Osteoblast (primary cell): ENCODE measurements at regions not wholly inside any gene's neighbourhood (a gene's known extent, or its start where the extent isn't known, plus 50 kb on each side); places are given as distances from the start of the nearest gene placed in this dataset.

Experiments used
- DNase-seq: peaks from one replicate; pipeline ENCODE4 v3.0.0; 2011; ENCODE audit warnings: low spot score, mixed read lengths; ENCODE audit not compliant: insufficient read length; ENCODE audit errors: missing footprints
- H2AFZ ChIP-seq: 2 replicates; pipeline ENCODE4 v1.6.0; 2011; ENCODE audit warnings: mild to moderate bottlenecking, low read length
- H3K27ac ChIP-seq: 2 replicates; pipeline ENCODE4 v1.5.1; 2011; ENCODE audit warnings: mild to moderate bottlenecking, low read depth, low read length, moderate library complexity
- H3K27me3 ChIP-seq: 2 replicates; pipeline ENCODE4 v1.6.0; 2012; ENCODE audit warnings: mild to moderate bottlenecking, control low read depth, inconsistent platforms, low read length, moderate library complexity; ENCODE audit not compliant: insufficient read depth
- H3K36me3 ChIP-seq: 2 replicates; pipeline ENCODE4 v1.5.1; 2011; ENCODE audit warnings: mild to moderate bottlenecking, low read length, control low read depth, moderate library complexity; ENCODE audit not compliant: insufficient read depth
- H3K4me1 ChIP-seq: 2 replicates; pipeline ENCODE4 v1.5.1; 2011; ENCODE audit warnings: mild to moderate bottlenecking, low read length, control low read depth, moderate library complexity; ENCODE audit not compliant: insufficient read depth
- H3K4me2 ChIP-seq: 2 replicates; pipeline ENCODE4 v1.6.0; 2011; ENCODE audit warnings: mild to moderate bottlenecking, low read length; ENCODE audit not compliant: insufficient read depth
- H3K4me3 ChIP-seq: fragments of 200-600 bp; sonication (generic); 3 replicates; pipeline ENCODE4 v1.5.1; 2012; ENCODE audit warnings: mild to moderate bottlenecking, low read length, inconsistent platforms; ENCODE audit not compliant: insufficient read depth
- H3K79me2 ChIP-seq: 2 replicates; pipeline ENCODE4 v1.6.0; 2012; ENCODE audit warnings: mild to moderate bottlenecking, low read length, control low read depth, inconsistent platforms; ENCODE audit not compliant: insufficient read depth
- H3K9me3 ChIP-seq: 2 replicates; pipeline ENCODE4 v1.5.1; 2011; ENCODE audit warnings: low read depth, low read length, control low read depth
- H4K20me1 ChIP-seq: 2 replicates; pipeline ENCODE4 v1.6.0; 2012; ENCODE audit warnings: mild to moderate bottlenecking, low read length, control low read depth; ENCODE audit not compliant: insufficient read depth
- TF ChIP-seq, protein P1 (sequence below): IDR thresholded peaks from 2 replicates; pipeline ENCODE4 v1.5.1; 2011; ENCODE audit warnings: mild to moderate bottlenecking, low read depth, low read length, moderate library complexity; ENCODE audit errors: extremely low read depth

- peak; percentile 30 for DNase-seq
- peak overlapping the region; percentile 35 for H3K4me2 ChIP-seq
- H2AFZ ChIP-seq, result no peak overlapping the region
These were observed 230.7 kb downstream of the TMX3 start for GRCh38 chr18:68484241-68484640.

GRCh38 chr18:68482815-68483214, 232.1 kb downstream of the TMX3 start:
- Histone ChIP-seq H3K36me3 (no peaks in the 10 kb centered on the region), H4K20me1 (no peaks in the 10 kb centered on the region), H3K27me3 (no peaks in the 10 kb centered on the region), H3K4me3 (no peak overlapping the region), H3K27ac (no peak overlapping the region), H3K79me2 (no peaks in the 10 kb centered on the region), H2AFZ (no peak overlapping the region), H3K4me2 (no peak overlapping the region), H3K9me3 (no peaks in the 10 kb centered on the region), H3K4me1 (no peaks in the 10 kb centered on the region)
- no peak for DNase-seq
- TF ChIP-seq, protein P1, sequence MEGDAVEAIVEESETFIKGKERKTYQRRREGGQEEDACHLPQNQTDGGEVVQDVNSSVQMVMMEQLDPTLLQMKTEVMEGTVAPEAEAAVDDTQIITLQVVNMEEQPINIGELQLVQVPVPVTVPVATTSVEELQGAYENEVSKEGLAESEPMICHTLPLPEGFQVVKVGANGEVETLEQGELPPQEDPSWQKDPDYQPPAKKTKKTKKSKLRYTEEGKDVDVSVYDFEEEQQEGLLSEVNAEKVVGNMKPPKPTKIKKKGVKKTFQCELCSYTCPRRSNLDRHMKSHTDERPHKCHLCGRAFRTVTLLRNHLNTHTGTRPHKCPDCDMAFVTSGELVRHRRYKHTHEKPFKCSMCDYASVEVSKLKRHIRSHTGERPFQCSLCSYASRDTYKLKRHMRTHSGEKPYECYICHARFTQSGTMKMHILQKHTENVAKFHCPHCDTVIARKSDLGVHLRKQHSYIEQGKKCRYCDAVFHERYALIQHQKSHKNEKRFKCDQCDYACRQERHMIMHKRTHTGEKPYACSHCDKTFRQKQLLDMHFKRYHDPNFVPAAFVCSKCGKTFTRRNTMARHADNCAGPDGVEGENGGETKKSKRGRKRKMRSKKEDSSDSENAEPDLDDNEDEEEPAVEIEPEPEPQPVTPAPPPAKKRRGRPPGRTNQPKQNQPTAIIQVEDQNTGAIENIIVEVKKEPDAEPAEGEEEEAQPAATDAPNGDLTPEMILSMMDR, result no peak

More at GRCh38 chr18:68484241-68484640, 230.7 kb downstream of the TMX3 start:
- H3K27ac ChIP-seq, result no peak overlapping the region
- H3K4me1 ChIP-seq, result no peaks in the 10 kb centered on the region
- no peaks in the 10 kb centered on the region for H4K20me1 ChIP-seq
- TF ChIP-seq, protein P1, result no peak
- H3K9me3 ChIP-seq, result no peaks in the 10 kb centered on the region
- no peaks in the 10 kb centered on the region for H3K36me3 ChIP-seq
- H3K27me3 ChIP-seq, result no peaks in the 10 kb centered on the region
- H3K4me3 ChIP-seq, result no peak overlapping the region
- H3K79me2 ChIP-seq, result no peaks in the 10 kb centered on the region

DNA sequence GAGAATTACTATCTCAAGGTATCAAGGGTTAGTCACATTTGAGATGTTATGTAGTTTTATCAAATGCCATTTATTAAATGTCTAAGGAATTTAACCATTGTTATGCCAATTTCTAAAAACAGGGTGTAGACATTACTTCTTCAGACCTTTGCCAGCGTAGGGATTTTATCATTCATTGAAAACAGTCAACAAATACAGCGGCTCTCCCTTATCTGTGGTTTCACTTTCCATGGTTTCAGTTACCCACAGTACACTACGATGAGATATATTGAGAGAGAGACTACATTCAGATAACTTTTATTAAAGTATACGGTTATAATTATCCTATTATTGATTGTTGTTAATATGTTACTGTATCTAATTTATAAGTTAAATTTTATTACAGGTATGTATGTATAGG, 234.7 kb downstream of the TMX3 start:
- no peaks in the 10 kb centered on the region for H3K27me3 ChIP-seq
- H3K9me3 ChIP-seq, result no peaks in the 10 kb centered on the region
- H3K4me1 ChIP-seq, result no peaks in the 10 kb centered on the region
- TF ChIP-seq, protein P1, result no peak
- no peak overlapping the region for H3K4me3 ChIP-seq
- H3K79me2 ChIP-seq, result no peaks in the 10 kb centered on the region
- no peak for DNase-seq
- no peak overlapping the region for H3K4me2 ChIP-seq
- no peaks in the 10 kb centered on the region for H3K36me3 ChIP-seq
- no peaks in the 10 kb centered on the region for H4K20me1 ChIP-seq
- no peak overlapping the region for H3K27ac ChIP-seq
- H2AFZ ChIP-seq, result no peak overlapping the region

GRCh38 chr18:68478246-68478645, 236.7 kb downstream of the TMX3 start:
- TF ChIP-seq, protein P1, result no peak
- Histone ChIP-seq H3K4me3 (no peak overlapping the region), H3K36me3 (no peaks in the 10 kb centered on the region), H2AFZ (no peak overlapping the region), H3K4me2 (no peak overlapping the region), H4K20me1 (no peaks in the 10 kb centered on the region), H3K4me1 (no peaks in the 10 kb centered on the region), H3K27ac (no peak overlapping the region), H3K9me3 (no peaks in the 10 kb centered on the region), H3K79me2 (no peaks in the 10 kb centered on the region), H3K27me3 (no peaks in the 10 kb centered on the region)
- DNase-seq, result no peak
